K562 (cell line): ENCODE measurements at regions not wholly inside any gene's neighbourhood (a gene's known extent, or its start where the extent isn't known, plus 50 kb on each side); places are given as distances from the start of the nearest gene placed in this dataset.

Experiments
- ATAC-seq: fragments of 200-7000 bp; cut with Tn5 transposase; 3 replicates; pipeline ENCODE4 v1.9.1; 2020; ENCODE audit warnings: moderate library complexity
- BruUV-seq: library from RNA; stranded (reverse); fragments of 400-500 nt; replicated peaks from 2 replicates; lab custom pipeline; 2021; lab: Mats Ljungman, UMichigan
- CTCF ChIA-PET: fragments of 300-600 bp; formaldehyde crosslinking; extraction: SDS; loops from one replicate; lab custom pipeline; 2021; ENCODE audit warnings: low intra/inter-chr PET ratio; lab: Yijun Ruan, JAX
- POLR2A ChIA-PET: fragments of 300-600, 350-650 bp; sonication (Branson Sonifier 250); formaldehyde crosslinking; extraction: SDS; loops from one replicate; lab custom pipeline; 2021; ENCODE audit warnings: antibody characterized with exemption, inconsistent platforms; lab: Yijun Ruan, JAX
- DNase-seq, 4 experiments: peaks; one replicate each; pipeline versions ENCODE4 v3.0.0 to v3.0.0-alpha.2; 2011 to 2018; ENCODE audit warnings: low spot score in 3 of 4, mixed read lengths in 3 of 4; ENCODE audit errors: extremely low read depth in 1 of 4
- FAIRE-seq: peaks from 2 replicates; lab custom pipeline; 2011; peaks lifted over from hg19 to GRCh38; lab: Jason Lieb, UNC
- H2AFZ ChIP-seq: 2 replicates; pipeline ENCODE4 v1.6.0; 2011; ENCODE audit warnings: low read depth, low read length, control low read depth, inconsistent platforms
- H3K27ac ChIP-seq: fragments of 200-600 bp; 3 replicates; pipeline ENCODE4 v1.8.0; 2011; ENCODE audit warnings: low read depth, mild to moderate bottlenecking, control low read depth, inconsistent platforms, low read length, moderate library complexity, mixed read lengths; ENCODE audit errors: extremely low read depth
- H3K27me3 ChIP-seq, 2 experiments: fragments of 300-600 bp in 1 of 2; 2 replicates in 1 of 2; 3 replicates in 1 of 2; pipeline versions ENCODE4 v1.6.0 to v1.8.0; 2011; ENCODE audit warnings: inconsistent platforms in 2 of 2, low read length in 2 of 2, mild to moderate bottlenecking in 1 of 2, mixed read lengths in 1 of 2, moderate library complexity in 1 of 2; ENCODE audit not compliant: control insufficient read depth in 2 of 2, insufficient read depth in 2 of 2
- H3K36me3 ChIP-seq: fragments of 300-600 bp; 3 replicates; pipeline ENCODE4 v1.8.0; 2011; ENCODE audit warnings: mild to moderate bottlenecking, low read length, inconsistent platforms; ENCODE audit not compliant: control insufficient read depth, insufficient read depth
- H3K4me1 ChIP-seq, 2 experiments: fragments of 200-600 bp in 1 of 2; replicated peaks in 1 of 2; 2 replicates in 1 of 2; 3 replicates in 1 of 2; pipeline versions ENCODE4 v1.5.1 to v1.8.0; 2011; ENCODE audit warnings: inconsistent platforms in 2 of 2, low read length in 2 of 2, mild to moderate bottlenecking in 1 of 2, mixed read lengths in 1 of 2, moderate library complexity in 1 of 2; ENCODE audit not compliant: control insufficient read depth in 2 of 2, insufficient read depth in 2 of 2
- H3K4me2 ChIP-seq: 2 replicates; pipeline ENCODE4 v1.6.1; 2011; ENCODE audit warnings: low read length, control low read depth, inconsistent platforms, mixed read lengths; ENCODE audit not compliant: insufficient read depth
- H3K4me3 ChIP-seq: fragments of 200-600 bp; sonication (generic), shearing (Covaris generic); 2 replicates; pipeline ENCODE4 v1.5.1; 2016; ENCODE audit warnings: control low read depth, inconsistent platforms
- H3K79me2 ChIP-seq: fragments of 200-600 bp; 3 replicates; pipeline ENCODE4 v1.8.0; 2011; ENCODE audit warnings: low read length, inconsistent platforms; ENCODE audit not compliant: control insufficient read depth, insufficient read depth
- H3K9ac ChIP-seq, 2 experiments: 2 replicates each; pipeline versions ENCODE4 v1.6.0 to v1.6.1; 2011; ENCODE audit warnings: low read depth in 2 of 2, low read length in 2 of 2, control low read depth in 1 of 2, inconsistent platforms in 1 of 2, mild to moderate bottlenecking in 1 of 2, mixed read lengths in 1 of 2; ENCODE audit not compliant: insufficient read depth in 1 of 2
- H3K9me1 ChIP-seq: one replicate; pipeline ENCODE4 v1.6.0; 2011; ENCODE audit warnings: inconsistent platforms, mild to moderate bottlenecking, low read length, moderate library complexity; ENCODE audit not compliant: control insufficient read depth, insufficient read depth
- H3K9me3 ChIP-seq: replicated peaks from 2 replicates; pipeline ENCODE4 v1.5.1; 2011; ENCODE audit warnings: low read depth, low read length, inconsistent platforms; ENCODE audit not compliant: control insufficient read depth, insufficient read depth
- H4K20me1 ChIP-seq: replicated peaks from 2 replicates; pipeline ENCODE4 v1.6.1; 2011; ENCODE audit warnings: low read length, inconsistent platforms, mixed read lengths; ENCODE audit not compliant: control insufficient read depth, insufficient read depth
- BRCA1 ChIP-seq, 2 experiments: fragments of 450-650 bp in 1 of 2; sonication (generic) in 1 of 2; formaldehyde crosslinking in 1 of 2; IDR thresholded peaks; 2 replicates each; pipeline versions ENCODE4 v1.5.0 to v1.6.1; 2017 to 2020; ENCODE audit warnings: mild to moderate bottlenecking in 1 of 2, missing genetic modification reagents in 1 of 2
- FIP1L1 ChIP-seq: fragments of 200-400 bp; formaldehyde crosslinking; IDR thresholded peaks from 2 replicates; pipeline ENCODE4 v1.6.1; 2018; ENCODE audit warnings: mild to moderate bottlenecking, low read depth, low read length; ENCODE audit not compliant: poor library complexity, severe bottlenecking
- KAT2B ChIP-seq: IDR thresholded peaks from one replicate; pipeline ENCODE4 v1.6.1; 2012; ENCODE audit warnings: low read depth, mild to moderate bottlenecking, control low read depth, inconsistent platforms, low read length, moderate library complexity
- KDM1A ChIP-seq, 2 experiments: fragments of 450-650 bp; IDR thresholded peaks; 2 replicates each; pipeline ENCODE4 v1.6.1; 2016; ENCODE audit warnings: mild to moderate bottlenecking in 2 of 2
- KHSRP ChIP-seq: fragments of 450-650 bp; IDR thresholded peaks from 2 replicates; pipeline ENCODE4 v1.6.1; 2017
- KLF10 ChIP-seq: fragments of 250-450 bp; sonication (Bioruptor Pico); IDR thresholded peaks from 2 replicates; pipeline ENCODE4 v1.6.1; 2021; ENCODE audit warnings: matching md5 sums
- MAZ ChIP-seq, 2 experiments: fragments of 450-650 bp in 1 of 2; sonication (generic) in 1 of 2; formaldehyde crosslinking; IDR thresholded peaks in 1 of 2; conservative IDR thresholded peaks in 1 of 2; 2 replicates each; pipeline versions ENCODE4 v1.4.0 to v1.5.0; 2020; ENCODE audit warnings: mild to moderate bottlenecking in 1 of 2, missing genetic modification reagents in 1 of 2
- POLR2H ChIP-seq: IDR thresholded peaks from 2 replicates; pipeline ENCODE4 v1.6.1; 2016; ENCODE audit warnings: missing genetic modification characterization, low read depth, mild to moderate bottlenecking, control low read depth, missing compliant biosample characterization, moderate library complexity
- SMAD2 ChIP-seq: fragments of 150-350 bp; IDR thresholded peaks from 2 replicates; pipeline ENCODE4 v1.6.1; 2014; ENCODE audit warnings: low read depth, mild to moderate bottlenecking, low read length
- ZNF316 ChIP-seq: fragments of 450-650 bp; IDR thresholded peaks from 2 replicates; pipeline ENCODE4 v1.6.1; 2016
- WGBS: fragments of 100-300 bp; shearing (Covaris generic); methylation state at CpG from one replicate; pipeline ENCODE4 v1.1.6; 2016; ENCODE audit warnings: low coverage, mixed read lengths; ENCODE audit not compliant: insufficient coverage; ENCODE audit errors: missing lambda C conversion rate; 5-methylcytosine and 5-hydroxymethylcytosine counted together
- in situ Hi-C: fragments of 300-500 bp; cut with MboI; formaldehyde crosslinking; loops from 4 replicates; pipeline ENCODE4 v1.15.0; 2018; ENCODE audit warnings: inconsistent platforms, mixed read lengths
- intact Hi-C: fragments of 100-400 bp; cut with micrococcal nuclease; formaldehyde crosslinking; loops from 2 replicates; pipeline ENCODE4 v1.14.2; 2022
- TF ChIP-seq, protein P1 (sequence below): fragments of 450-650 bp; formaldehyde crosslinking; IDR thresholded peaks from 2 replicates; pipeline ENCODE4 v1.4.0; 2020; ENCODE audit warnings: mild to moderate bottlenecking, mixed read lengths
- TF ChIP-seq, protein P2 (sequence below): sonication (generic); formaldehyde crosslinking; IDR thresholded peaks from 2 replicates; pipeline ENCODE4 v1.9.0; 2022; ENCODE audit warnings: mild to moderate bottlenecking, missing genetic modification reagents
- TF ChIP-seq, protein P3 (sequence below): fragments of 250-450 bp; sonication (Bioruptor Pico); IDR thresholded peaks from 2 replicates; pipeline ENCODE4 v1.8.0; 2021; ENCODE audit warnings: mild to moderate bottlenecking, moderate library complexity
- TF ChIP-seq, protein P4 (sequence below), 3 experiments: IDR thresholded peaks in 2 of 3; conservative IDR thresholded peaks in 1 of 3; 2 replicates each; pipeline ENCODE4 v1.5.1; 2011 to 2012; ENCODE audit warnings: low read length in 3 of 3, mild to moderate bottlenecking in 3 of 3, control low read depth in 2 of 3, improper control_type of control experiment in 1 of 3, inconsistent platforms in 1 of 3, low read depth in 1 of 3, mixed read lengths in 1 of 3, moderate library complexity in 1 of 3; ENCODE audit not compliant: insufficient read depth in 2 of 3

DNA sequence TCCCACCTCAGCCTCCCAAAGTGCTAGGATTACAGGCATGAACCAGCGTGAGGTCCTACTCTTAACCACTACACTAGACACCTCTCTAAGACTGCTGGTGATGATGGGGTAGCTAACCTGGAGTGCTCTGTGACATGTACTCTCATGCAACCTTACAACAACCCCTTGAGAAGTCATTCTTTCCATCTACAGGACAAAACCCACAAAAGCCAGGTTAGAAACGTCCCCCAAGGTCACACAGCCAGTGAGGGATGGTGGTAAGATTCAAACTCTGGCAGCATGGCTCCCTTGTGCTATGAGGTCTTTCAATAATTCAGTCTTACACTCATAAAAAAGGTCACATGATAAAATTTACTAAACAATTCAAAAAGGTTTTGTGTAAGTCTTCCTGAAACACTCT, 94.8 kb upstream of the SERTAD2 start (continued):
- TF ChIP-seq BRCA1 (IDR thresholded peaks at IDR 0.05), result no peak
- TF ChIP-seq BRCA1 (CRISPR knock-in tag; IDR thresholded peaks at IDR 0.05), result no peak
- TF ChIP-seq, protein P1, sequence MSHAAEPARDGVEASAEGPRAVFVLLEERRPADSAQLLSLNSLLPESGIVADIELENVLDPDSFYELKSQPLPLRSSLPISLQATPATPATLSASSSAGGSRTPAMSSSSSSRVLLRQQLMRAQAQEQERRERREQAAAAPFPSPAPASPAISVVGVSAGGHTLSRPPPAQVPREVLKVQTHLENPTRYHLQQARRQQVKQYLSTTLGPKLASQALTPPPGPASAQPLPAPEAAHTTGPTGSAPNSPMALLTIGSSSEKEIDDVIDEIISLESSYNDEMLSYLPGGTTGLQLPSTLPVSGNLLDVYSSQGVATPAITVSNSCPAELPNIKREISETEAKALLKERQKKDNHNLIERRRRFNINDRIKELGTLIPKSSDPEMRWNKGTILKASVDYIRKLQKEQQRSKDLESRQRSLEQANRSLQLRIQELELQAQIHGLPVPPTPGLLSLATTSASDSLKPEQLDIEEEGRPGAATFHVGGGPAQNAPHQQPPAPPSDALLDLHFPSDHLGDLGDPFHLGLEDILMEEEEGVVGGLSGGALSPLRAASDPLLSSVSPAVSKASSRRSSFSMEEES (CRISPR knock-in tag), result peak; percentile 67
- TF ChIP-seq KHSRP, result no peak
- no peak for TF ChIP-seq KAT2B
- TF ChIP-seq KLF10 (CRISPR knock-in tag), result no peak
- 0 out of 4 replicates have a peak, but pooled peaks of 1 of the 2 experiments have one; percentile 1 for TF ChIP-seq KDM1A (IDR thresholded peaks at IDR 0.05)
- TF ChIP-seq ZNF316, result no peak
- no peak for TF ChIP-seq SMAD2
- TF ChIP-seq, protein P2, sequence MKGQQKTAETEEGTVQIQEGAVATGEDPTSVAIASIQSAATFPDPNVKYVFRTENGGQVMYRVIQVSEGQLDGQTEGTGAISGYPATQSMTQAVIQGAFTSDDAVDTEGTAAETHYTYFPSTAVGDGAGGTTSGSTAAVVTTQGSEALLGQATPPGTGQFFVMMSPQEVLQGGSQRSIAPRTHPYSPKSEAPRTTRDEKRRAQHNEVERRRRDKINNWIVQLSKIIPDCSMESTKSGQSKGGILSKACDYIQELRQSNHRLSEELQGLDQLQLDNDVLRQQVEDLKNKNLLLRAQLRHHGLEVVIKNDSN (CRISPR knock-in tag), result no peak

DNA sequence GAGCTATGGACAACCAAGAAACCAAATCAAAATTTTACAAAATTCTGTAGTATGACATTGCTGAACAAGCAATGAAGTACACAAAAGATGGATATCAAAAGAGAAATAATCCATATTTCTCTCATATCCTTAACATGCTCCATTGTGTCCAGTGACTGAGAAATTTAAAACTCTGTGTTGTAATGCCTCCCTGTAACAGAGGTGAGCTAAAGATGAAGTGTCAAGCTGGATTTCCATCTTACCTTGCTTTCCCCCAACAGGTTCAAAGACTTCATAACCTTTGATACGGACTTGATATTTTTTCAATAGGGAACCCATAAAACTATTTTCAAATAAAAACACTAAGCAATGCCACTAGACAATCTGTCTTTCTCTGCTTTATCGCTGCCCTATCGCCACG, 95.7 kb upstream of the SERTAD2 start:
- BruUV-seq, result no TSS peak
- no peak for DNase-seq
- H3K9ac ChIP-seq, result peak overlapping the region in 1 of 2 experiments; percentile 61; a peak in 2 of 4 replicates
- H3K79me2 ChIP-seq, result peaks cover 6% of the 10 kb centered on the region; the same call in 2 of the 3 replicates
- no peak for ATAC-seq
- POLR2A ChIA-PET, result interaction anchor here (0.6 to 3.3 kb wide), 8 partner anchors 12 to 817 kb away, joined by 3 to 32 read pairs (median 4); partner anchors contain the start of gene SERTAD2
- peak overlapping the region; percentile 68 for H3K4me2 ChIP-seq
- intact Hi-C loops (no loop called here), in situ Hi-C loops (no loop called here)
- H3K9me3 ChIP-seq, result no peaks in the 10 kb centered on the region
- FAIRE-seq, result no peak
- H3K4me1 ChIP-seq, result peaks cover 11 to 18% of the 10 kb centered on the region in 2 experiments; a peak in 4 of 5 replicates
- TF ChIP-seq MAZ (CRISPR knock-in tag; conservative IDR thresholded peaks at IDR 0.05 in 1 of 2, IDR thresholded peaks at IDR 0.05 in 1 of 2) (no peak), FIP1L1 (no peak), POLR2H (tag) (no peak)
- TF ChIP-seq, protein P3, sequence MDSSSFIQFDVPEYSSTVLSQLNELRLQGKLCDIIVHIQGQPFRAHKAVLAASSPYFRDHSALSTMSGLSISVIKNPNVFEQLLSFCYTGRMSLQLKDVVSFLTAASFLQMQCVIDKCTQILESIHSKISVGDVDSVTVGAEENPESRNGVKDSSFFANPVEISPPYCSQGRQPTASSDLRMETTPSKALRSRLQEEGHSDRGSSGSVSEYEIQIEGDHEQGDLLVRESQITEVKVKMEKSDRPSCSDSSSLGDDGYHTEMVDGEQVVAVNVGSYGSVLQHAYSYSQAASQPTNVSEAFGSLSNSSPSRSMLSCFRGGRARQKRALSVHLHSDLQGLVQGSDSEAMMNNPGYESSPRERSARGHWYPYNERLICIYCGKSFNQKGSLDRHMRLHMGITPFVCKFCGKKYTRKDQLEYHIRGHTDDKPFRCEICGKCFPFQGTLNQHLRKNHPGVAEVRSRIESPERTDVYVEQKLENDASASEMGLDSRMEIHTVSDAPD (CRISPR knock-in tag), result no peak
- TF ChIP-seq, protein P4, sequence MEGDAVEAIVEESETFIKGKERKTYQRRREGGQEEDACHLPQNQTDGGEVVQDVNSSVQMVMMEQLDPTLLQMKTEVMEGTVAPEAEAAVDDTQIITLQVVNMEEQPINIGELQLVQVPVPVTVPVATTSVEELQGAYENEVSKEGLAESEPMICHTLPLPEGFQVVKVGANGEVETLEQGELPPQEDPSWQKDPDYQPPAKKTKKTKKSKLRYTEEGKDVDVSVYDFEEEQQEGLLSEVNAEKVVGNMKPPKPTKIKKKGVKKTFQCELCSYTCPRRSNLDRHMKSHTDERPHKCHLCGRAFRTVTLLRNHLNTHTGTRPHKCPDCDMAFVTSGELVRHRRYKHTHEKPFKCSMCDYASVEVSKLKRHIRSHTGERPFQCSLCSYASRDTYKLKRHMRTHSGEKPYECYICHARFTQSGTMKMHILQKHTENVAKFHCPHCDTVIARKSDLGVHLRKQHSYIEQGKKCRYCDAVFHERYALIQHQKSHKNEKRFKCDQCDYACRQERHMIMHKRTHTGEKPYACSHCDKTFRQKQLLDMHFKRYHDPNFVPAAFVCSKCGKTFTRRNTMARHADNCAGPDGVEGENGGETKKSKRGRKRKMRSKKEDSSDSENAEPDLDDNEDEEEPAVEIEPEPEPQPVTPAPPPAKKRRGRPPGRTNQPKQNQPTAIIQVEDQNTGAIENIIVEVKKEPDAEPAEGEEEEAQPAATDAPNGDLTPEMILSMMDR (IDR thresholded peaks at IDR 0.05 in 2 of 3, conservative IDR thresholded peaks at IDR 0.05 in 1 of 3; ENCODE audit: insufficient read depth in 2 of 3, low read depth in 1 of 3, low read length in 3 of 3), result no peak
- H2AFZ ChIP-seq, result peak overlapping the region; percentile 91
- H3K4me3 ChIP-seq, result peak overlapping the region; percentile 79
- 33% methylated on average over 4 of the region's 4 CpGs for WGBS
- CTCF ChIA-PET, result no interaction called here
- H3K27me3 ChIP-seq, result no peaks in the 10 kb centered on the region
- no peaks in the 10 kb centered on the region for H3K9me1 ChIP-seq
- no peaks in the 10 kb centered on the region; the same call in 2 of the 3 replicates for H3K36me3 ChIP-seq
- H3K27ac ChIP-seq, result peak overlapping the region; percentile 73; the same call in 2 of the 3 replicates
- no peaks in the 10 kb centered on the region for H4K20me1 ChIP-seq
